ENCODE measurements at regions not wholly inside any gene's neighbourhood (a gene's known extent, or its start where the extent isn't known, plus 50 kb on each side); places are given as distances from the start of the nearest gene placed in this dataset.

- no peaks in the 10 kb centered on the region for H3K9me3 ChIP-seq
- DNase-seq = no peak
- no peaks in the 10 kb centered on the region for H3K4me1 ChIP-seq
- no peak for TF ChIP-seq CTCF (IDR thresholded peaks at IDR 0.05; ENCODE audit: low read depth, low read length)
- H3K4me3 ChIP-seq (ENCODE audit: low read depth, low read length) = no peak overlapping the region
- H3K36me3 ChIP-seq = no peaks in the 10 kb centered on the region
- no peaks in the 10 kb centered on the region for H3K27me3 ChIP-seq
Measured at GRCh38 chr1:199728345-199728744, 299.2 kb upstream of the NR5A2 start.

DNA sequence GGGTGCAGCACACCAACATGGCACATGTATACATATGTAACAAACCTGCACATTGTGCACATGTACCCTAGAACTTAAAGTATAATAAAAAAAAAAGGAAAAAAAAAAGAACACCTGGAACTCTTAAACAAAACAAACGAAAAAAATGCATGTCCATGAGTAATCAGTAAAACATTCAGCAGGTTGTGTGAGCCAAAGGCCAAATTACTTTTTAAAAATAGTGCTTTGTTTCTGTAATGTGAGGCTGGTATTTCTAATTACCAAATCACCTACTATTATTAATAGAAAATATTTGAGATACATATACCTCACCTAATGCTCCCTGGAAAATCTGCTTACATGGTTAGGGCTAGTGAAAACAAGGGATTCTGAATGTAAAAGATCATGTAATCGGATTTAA, 294.4 kb upstream of the NR5A2 start:
- H3K36me3 ChIP-seq = no peaks in the 10 kb centered on the region
- DNase-seq = no peak
- no peak for TF ChIP-seq CTCF (IDR thresholded peaks at IDR 0.05; ENCODE audit: low read depth, low read length)
- H3K27me3 ChIP-seq = no peaks in the 10 kb centered on the region
- H3K4me3 ChIP-seq (ENCODE audit: low read depth, low read length) = no peak overlapping the region
- H3K4me1 ChIP-seq = no peaks in the 10 kb centered on the region
- H3K9me3 ChIP-seq = no peaks in the 10 kb centered on the region

GRCh38 chr1:199734186-199734585, 293.3 kb upstream of the NR5A2 start:
- no peak for TF ChIP-seq CTCF (IDR thresholded peaks at IDR 0.05; ENCODE audit: low read depth, low read length)
- Histone ChIP-seq H3K36me3 (no peaks in the 10 kb centered on the region), H3K9me3 (no peaks in the 10 kb centered on the region), H3K4me1 (no peaks in the 10 kb centered on the region), H3K4me3 (ENCODE audit: low read depth, low read length) (no peak overlapping the region), H3K27me3 (no peaks in the 10 kb centered on the region)
- no peak for DNase-seq

GRCh38 chr1:199735660-199736059, 291.9 kb upstream of the NR5A2 start:
- no peak for TF ChIP-seq CTCF (IDR thresholded peaks at IDR 0.05; ENCODE audit: low read depth, low read length)
- Histone ChIP-seq H3K9me3 (no peaks in the 10 kb centered on the region), H3K4me3 (ENCODE audit: low read depth, low read length) (no peak overlapping the region; the same call in 1 of the 2 replicates), H3K4me1 (no peaks in the 10 kb centered on the region), H3K27me3 (peaks cover under 1% of the 10 kb centered on the region; the same call in 1 of the 2 replicates), H3K36me3 (no peaks in the 10 kb centered on the region)
- DNase-seq = no peak

DNA sequence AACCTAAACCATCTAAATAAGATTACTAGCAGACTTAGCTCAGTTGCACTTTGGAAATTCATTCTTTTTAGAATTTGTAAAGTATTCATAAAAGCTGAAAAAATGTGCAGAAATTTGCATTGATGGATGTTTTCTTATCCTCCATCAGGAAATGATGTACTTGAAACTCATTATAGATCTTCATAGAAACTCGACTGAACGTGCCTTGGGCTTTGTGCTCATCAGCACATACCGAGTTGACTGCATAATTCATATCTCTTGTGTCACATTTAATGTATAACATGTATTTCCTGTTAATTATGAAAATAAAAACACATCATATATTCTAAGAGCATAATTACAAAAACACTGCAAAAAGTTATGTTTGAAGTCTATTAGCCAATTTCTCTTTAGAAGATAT, 290.9 kb upstream of the NR5A2 start:
- Histone ChIP-seq H3K4me3 (ENCODE audit: low read depth, low read length) (no peak overlapping the region), H3K9me3 (no peaks in the 10 kb centered on the region), H3K36me3 (no peaks in the 10 kb centered on the region), H3K4me1 (no peaks in the 10 kb centered on the region), H3K27me3 (peaks cover 4% of the 10 kb centered on the region; the same call in 1 of the 2 replicates)
- DNase-seq = no peak
- TF ChIP-seq CTCF (IDR thresholded peaks at IDR 0.05; ENCODE audit: low read depth, low read length) = no peak

DNA sequence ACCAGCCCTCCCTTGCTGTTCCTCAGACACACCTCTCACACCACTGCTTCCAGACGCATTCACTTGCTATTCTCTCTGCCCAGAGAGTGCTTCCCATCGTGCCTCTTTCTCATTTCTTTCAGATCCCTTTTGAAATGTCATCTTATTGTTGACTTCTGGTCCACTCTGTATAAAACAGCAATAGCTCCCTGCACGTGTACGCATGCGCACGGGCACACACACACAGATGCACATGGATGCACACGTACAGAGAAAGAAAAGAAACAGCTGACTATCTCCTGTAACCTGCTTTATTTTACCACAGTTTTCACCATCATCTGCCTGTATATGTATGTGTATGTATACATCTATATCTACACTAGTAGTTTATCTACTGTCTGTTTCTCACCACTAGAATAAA, 285.9 kb upstream of the NR5A2 start:
- no peak overlapping the region for H3K4me3 ChIP-seq (ENCODE audit: low read depth, low read length)

More for the DNA sequence above, 285.9 kb upstream of the NR5A2 start:
- Histone ChIP-seq H3K9me3 (no peaks in the 10 kb centered on the region), H3K36me3 (no peaks in the 10 kb centered on the region), H3K4me1 (no peaks in the 10 kb centered on the region), H3K27me3 (peaks cover 11% of the 10 kb centered on the region; the same call in 1 of the 2 replicates)
- DNase-seq = no peak
- TF ChIP-seq CTCF (IDR thresholded peaks at IDR 0.05; ENCODE audit: low read depth, low read length) = no peak

All from BE2C (cell line).